ENCODE measurements at regions not wholly inside any gene's neighbourhood (a gene's known extent, or its start where the extent isn't known, plus 50 kb on each side); places are given as distances from the start of the nearest gene placed in this dataset.

DNA sequence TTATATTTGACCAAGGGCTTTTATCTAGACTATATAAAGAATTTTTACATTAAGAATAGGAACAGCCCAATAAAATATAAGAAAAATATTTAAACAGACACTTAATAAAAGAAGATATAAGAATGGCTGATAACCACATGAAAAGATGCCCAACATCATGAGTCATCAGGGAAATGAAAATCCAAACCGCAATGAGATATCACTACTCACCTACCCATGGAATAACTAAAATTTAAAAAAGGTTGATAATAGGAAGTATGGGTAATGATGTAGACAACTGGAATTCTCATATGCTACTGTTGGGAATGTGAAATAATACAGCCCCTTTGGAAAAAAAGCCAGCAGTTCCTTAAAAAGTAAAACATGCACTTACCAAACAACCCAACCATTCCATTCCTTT is 206.9 kb upstream of the PCSK5 start:
- Histone ChIP-seq H3K56ac (ENCODE audit: extremely low read depth, insufficient read depth, low read length) (no peak overlapping the region), H2AK5ac (ENCODE audit: low read depth, low read length) (no peak overlapping the region), H3K4ac (ENCODE audit: low read depth, low read length) (no peak overlapping the region), H3K9ac (ENCODE audit: low read depth, low read length) (no peak overlapping the region), H3K27ac (ENCODE audit: insufficient read depth, low read length) (no peak overlapping the region), H4K20me1 (ENCODE audit: insufficient read depth, low read length) (no peaks in the 10 kb centered on the region), H3K4me3 (ENCODE audit: insufficient read depth, low read depth, low read length) (no peak overlapping the region), H2BK120ac (ENCODE audit: low read depth, low read length) (no peak overlapping the region), H4K5ac (ENCODE audit: low read depth, low read length) (no peak overlapping the region), H3K9me1 (ENCODE audit: insufficient read depth, low read length) (no peaks in the 10 kb centered on the region), H3K18ac (ENCODE audit: low read depth, low read length) (no peak overlapping the region), H3K27me3 (ENCODE audit: control insufficient read depth, insufficient read depth, low read length) (no peaks in the 10 kb centered on the region), H2BK20ac (ENCODE audit: low read depth, low read length) (no peak overlapping the region), H2AFZ (replicated peaks; ENCODE audit: low read length, poor library complexity) (no peak overlapping the region), H4K91ac (ENCODE audit: insufficient read depth, low read depth, low read length) (no peak overlapping the region), H3K79me1 (ENCODE audit: low read depth in 1 of 2, low read length in 2 of 2) (no peaks in the 10 kb centered on the region), H2BK5ac (ENCODE audit: low read depth, low read length, poor library complexity, severe bottlenecking) (no peak overlapping the region), H3K4me2 (ENCODE audit: low read depth, low read length) (no peak overlapping the region), H3K36me3 (ENCODE audit: control insufficient read depth, insufficient read depth, low read length) (no peaks in the 10 kb centered on the region), H2AK9ac (replicated peaks; ENCODE audit: low read depth, low read length, poor library complexity) (no peak overlapping the region), H3K9me3 (ENCODE audit: control insufficient read depth, insufficient read depth, low read length) (peaks cover 3% of the 10 kb centered on the region; the same call in 1 of the 2 replicates), H2BK15ac (ENCODE audit: low read depth, low read length) (no peak overlapping the region), H3K23ac (ENCODE audit: low read depth, low read length) (no peak overlapping the region), H3K4me1 (ENCODE audit: control insufficient read depth, insufficient read depth, low read length) (no peaks in the 10 kb centered on the region), H4K8ac (ENCODE audit: low read depth in 2 of 2, low read length in 2 of 2) (no peak overlapping the region), H3K14ac (replicated peaks; ENCODE audit: low read depth, low read length) (no peak overlapping the region)
- ATAC-seq (ENCODE audit: low read depth) (no peak), DNase-seq (no peak)
- TF ChIP-seq POLR2A (IDR thresholded peaks at IDR 0.05; ENCODE audit: low read depth, low read length) (no peak), MAFK (IDR thresholded peaks at IDR 0.05; ENCODE audit: low read depth, low read length) (no peak), RFX5 (IDR thresholded peaks at IDR 0.05; ENCODE audit: low read depth, low read length) (no peak), MAZ (IDR thresholded peaks at IDR 0.05; ENCODE audit: borderline replicate concordance, low read depth, low read length) (no peak), SMC3 (IDR thresholded peaks at IDR 0.05; ENCODE audit: low read depth, low read length) (no peak)
- TF ChIP-seq, protein P1, sequence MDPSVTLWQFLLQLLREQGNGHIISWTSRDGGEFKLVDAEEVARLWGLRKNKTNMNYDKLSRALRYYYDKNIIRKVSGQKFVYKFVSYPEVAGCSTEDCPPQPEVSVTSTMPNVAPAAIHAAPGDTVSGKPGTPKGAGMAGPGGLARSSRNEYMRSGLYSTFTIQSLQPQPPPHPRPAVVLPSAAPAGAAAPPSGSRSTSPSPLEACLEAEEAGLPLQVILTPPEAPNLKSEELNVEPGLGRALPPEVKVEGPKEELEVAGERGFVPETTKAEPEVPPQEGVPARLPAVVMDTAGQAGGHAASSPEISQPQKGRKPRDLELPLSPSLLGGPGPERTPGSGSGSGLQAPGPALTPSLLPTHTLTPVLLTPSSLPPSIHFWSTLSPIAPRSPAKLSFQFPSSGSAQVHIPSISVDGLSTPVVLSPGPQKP (IDR thresholded peaks at IDR 0.05; ENCODE audit: borderline replicate concordance, low read depth, low read length), result no peak
- TF ChIP-seq, protein P2, sequence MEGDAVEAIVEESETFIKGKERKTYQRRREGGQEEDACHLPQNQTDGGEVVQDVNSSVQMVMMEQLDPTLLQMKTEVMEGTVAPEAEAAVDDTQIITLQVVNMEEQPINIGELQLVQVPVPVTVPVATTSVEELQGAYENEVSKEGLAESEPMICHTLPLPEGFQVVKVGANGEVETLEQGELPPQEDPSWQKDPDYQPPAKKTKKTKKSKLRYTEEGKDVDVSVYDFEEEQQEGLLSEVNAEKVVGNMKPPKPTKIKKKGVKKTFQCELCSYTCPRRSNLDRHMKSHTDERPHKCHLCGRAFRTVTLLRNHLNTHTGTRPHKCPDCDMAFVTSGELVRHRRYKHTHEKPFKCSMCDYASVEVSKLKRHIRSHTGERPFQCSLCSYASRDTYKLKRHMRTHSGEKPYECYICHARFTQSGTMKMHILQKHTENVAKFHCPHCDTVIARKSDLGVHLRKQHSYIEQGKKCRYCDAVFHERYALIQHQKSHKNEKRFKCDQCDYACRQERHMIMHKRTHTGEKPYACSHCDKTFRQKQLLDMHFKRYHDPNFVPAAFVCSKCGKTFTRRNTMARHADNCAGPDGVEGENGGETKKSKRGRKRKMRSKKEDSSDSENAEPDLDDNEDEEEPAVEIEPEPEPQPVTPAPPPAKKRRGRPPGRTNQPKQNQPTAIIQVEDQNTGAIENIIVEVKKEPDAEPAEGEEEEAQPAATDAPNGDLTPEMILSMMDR (conservative IDR thresholded peaks at IDR 0.05; ENCODE audit: low read depth, low read length), result no peak
- WGBS, 2 experiments (ENCODE audit: extremely low coverage in 2 of 2, insufficient read length in 1 of 2), result no CpG with 5 or more reads among the region's 1 CpG
- intact Hi-C loops (cut with micrococcal nuclease) (no loop called here), in situ Hi-C loops (cut with MboI; ENCODE audit: low sequenced_read_pairs) (no loop called here), dilution Hi-C loops (cut with HindIII; ENCODE audit: low sequenced_read_pairs, unreplicated experiment) (no loop called here)
- ChIA-PET CTCF (no interaction called here), POLR2A (ENCODE audit: unreplicated experiment) (no interaction called here)
- no TSS peak for BruUV-seq (replicated peaks)
